Prostate gland (tissue), 2 donors: ENCODE measurements at regions not wholly inside any gene's neighbourhood (a gene's known extent, or its start where the extent isn't known, plus 50 kb on each side); places are given as distances from the start of the nearest gene placed in this dataset.

Experiments used
- DNase-seq: peaks from one replicate; pipeline ENCODE4 v3.0.0-alpha.2; 2019; ENCODE audit warnings: low spot score
- H3K27ac ChIP-seq, 2 donors: fragments of 200-600 bp; sonication (generic); 2 replicates each; pipeline ENCODE4 v1.5.1; 2017 to 2019
- H3K27me3 ChIP-seq: fragments of 200-600 bp; sonication (generic); replicated peaks from 2 replicates; pipeline ENCODE4 v1.5.1; 2019; ENCODE audit not compliant: insufficient read depth
- H3K36me3 ChIP-seq, 2 donors: fragments of 200-600 bp; sonication (generic); 1 replicate in 1 of 2; 2 replicates in 1 of 2; pipeline versions ENCODE4 v1.5.1 to v1.8.1; 2017 to 2019
- H3K4me1 ChIP-seq: fragments of 200-600 bp; sonication (generic); replicated peaks from 2 replicates; pipeline ENCODE4 v1.5.1; 2019
- H3K4me3 ChIP-seq, 2 donors: fragments of 200-600 bp; sonication (generic); 2 replicates each; pipeline ENCODE4 v1.5.1; 2017 to 2019
- H3K9me3 ChIP-seq: fragments of 200-600 bp; sonication (generic); 2 replicates; pipeline ENCODE4 v1.5.1; 2017
- POLR2A ChIP-seq: fragments of 450-650 bp; IDR thresholded peaks from one replicate; pipeline ENCODE4 v1.6.1; 2016; ENCODE audit warnings: antibody characterized with exemption, mild to moderate bottlenecking
- POLR2AphosphoS5 ChIP-seq: sonication (generic); formaldehyde crosslinking; IDR thresholded peaks from one replicate; pipeline ENCODE4 v1.6.1; 2017; ENCODE audit warnings: antibody characterized with exemption
- WGBS: methylation state at CpG from one replicate; pipeline ENCODE4 v1.1.5; 2018; 5-methylcytosine and 5-hydroxymethylcytosine counted together
- intact Hi-C: fragments of 100-400 bp; cut with DNase I; formaldehyde crosslinking; loops from one replicate; pipeline ENCODE4 v1.14.2; 2022
- TF ChIP-seq, protein P1 (sequence below), 4 experiments: fragments of 200-600 bp in 2 of 4; fragments of 450-650 bp in 2 of 4; sonication (generic) in 2 of 4; IDR thresholded peaks; 1 replicate in 3 of 4; 2 replicates in 1 of 4; pipeline ENCODE4 v1.5.1; 2016 to 2019; ENCODE audit warnings: antibody characterized with exemption in 4 of 4, mild to moderate bottlenecking in 2 of 4, moderate library complexity in 2 of 4

DNA sequence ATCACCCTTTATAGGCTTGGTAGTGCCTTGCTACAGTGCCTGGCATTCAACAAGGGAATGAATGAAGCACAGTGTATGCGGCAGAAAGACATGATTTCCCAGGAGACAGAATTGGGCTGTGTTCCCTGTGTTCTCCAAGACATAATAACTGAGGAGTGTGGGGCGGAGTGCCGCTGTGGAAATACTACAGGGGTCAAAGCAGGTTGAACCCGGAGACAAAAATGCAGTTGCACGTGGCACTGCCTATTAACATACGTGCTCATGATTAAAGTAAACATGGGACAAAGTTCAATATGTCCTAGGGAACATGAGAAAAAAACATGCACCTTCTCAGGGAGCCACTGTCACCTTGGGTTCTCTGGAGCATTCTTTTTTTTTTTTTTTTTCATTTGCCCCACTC, 820.8 kb downstream of the RPA4 start:
- 92% methylated on average over 5 of the region's 6 CpGs for WGBS
- TF ChIP-seq POLR2A (no peak), POLR2AphosphoS5 (no peak)
- TF ChIP-seq, protein P1, sequence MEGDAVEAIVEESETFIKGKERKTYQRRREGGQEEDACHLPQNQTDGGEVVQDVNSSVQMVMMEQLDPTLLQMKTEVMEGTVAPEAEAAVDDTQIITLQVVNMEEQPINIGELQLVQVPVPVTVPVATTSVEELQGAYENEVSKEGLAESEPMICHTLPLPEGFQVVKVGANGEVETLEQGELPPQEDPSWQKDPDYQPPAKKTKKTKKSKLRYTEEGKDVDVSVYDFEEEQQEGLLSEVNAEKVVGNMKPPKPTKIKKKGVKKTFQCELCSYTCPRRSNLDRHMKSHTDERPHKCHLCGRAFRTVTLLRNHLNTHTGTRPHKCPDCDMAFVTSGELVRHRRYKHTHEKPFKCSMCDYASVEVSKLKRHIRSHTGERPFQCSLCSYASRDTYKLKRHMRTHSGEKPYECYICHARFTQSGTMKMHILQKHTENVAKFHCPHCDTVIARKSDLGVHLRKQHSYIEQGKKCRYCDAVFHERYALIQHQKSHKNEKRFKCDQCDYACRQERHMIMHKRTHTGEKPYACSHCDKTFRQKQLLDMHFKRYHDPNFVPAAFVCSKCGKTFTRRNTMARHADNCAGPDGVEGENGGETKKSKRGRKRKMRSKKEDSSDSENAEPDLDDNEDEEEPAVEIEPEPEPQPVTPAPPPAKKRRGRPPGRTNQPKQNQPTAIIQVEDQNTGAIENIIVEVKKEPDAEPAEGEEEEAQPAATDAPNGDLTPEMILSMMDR (IDR thresholded peaks at IDR 0.05) = no peak
- H3K4me3 ChIP-seq = no peak overlapping the region
- no peaks in the 10 kb centered on the region for H3K9me3 ChIP-seq
- H3K27ac ChIP-seq = no peak overlapping the region
- no peaks in the 10 kb centered on the region for H3K36me3 ChIP-seq
- H3K4me1 ChIP-seq = no peaks in the 10 kb centered on the region
- no peak for DNase-seq
- H3K27me3 ChIP-seq = no peaks in the 10 kb centered on the region
- intact Hi-C loops = no loop called here

DNA sequence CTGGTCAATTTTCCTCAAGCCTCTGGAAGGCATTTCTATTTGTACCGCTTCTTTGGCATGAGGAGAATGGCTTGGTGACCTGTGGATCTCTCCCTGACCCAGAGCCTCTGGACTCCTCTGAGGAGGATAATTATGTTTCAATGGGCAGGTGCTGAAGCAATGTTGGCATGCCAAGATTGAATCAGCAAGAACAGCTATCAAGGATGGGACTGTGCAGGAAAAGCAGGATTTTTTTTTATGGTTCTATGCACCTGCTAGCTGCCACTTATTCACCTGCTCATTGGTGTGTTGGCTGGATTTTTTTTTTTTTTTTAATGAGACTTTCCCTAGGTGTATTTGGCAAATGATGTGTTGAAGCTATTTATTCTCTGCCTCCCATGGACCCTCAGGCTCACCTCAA, 821.2 kb downstream of the RPA4 start:
- Histone ChIP-seq H3K36me3 (no peaks in the 10 kb centered on the region), H3K4me1 (no peaks in the 10 kb centered on the region), H3K27ac (no peak overlapping the region), H3K27me3 (no peaks in the 10 kb centered on the region), H3K9me3 (no peaks in the 10 kb centered on the region), H3K4me3 (no peak overlapping the region)
- TF ChIP-seq POLR2A (no peak), POLR2AphosphoS5 (no peak)
- TF ChIP-seq, protein P1 (IDR thresholded peaks at IDR 0.05) = no peak
- DNase-seq = no peak
- intact Hi-C loops = no loop called here
- WGBS = 100% methylated on average over 1 of the region's 1 CpG

DNA sequence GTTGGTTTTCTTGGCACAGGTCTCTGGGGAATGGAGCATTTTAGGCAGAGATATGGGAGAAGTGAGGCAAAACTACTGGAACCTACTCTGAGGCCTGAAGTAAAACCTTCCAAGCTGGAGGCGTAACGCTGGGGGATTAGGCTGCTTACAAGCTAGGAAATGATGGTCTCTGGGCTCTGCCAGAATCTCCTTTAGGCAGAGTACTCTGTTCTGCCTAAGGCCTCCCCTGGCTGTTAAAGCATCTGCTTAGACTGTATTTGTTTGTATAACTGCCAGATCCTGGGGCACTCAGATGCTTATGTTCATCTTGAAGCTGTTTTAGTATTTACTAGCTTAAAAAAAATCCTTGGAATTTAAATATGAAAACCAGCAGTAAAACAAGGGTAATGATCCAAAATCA, 822.2 kb downstream of the RPA4 start:
- Histone ChIP-seq H3K27ac (no peak overlapping the region), H3K36me3 (no peaks in the 10 kb centered on the region), H3K4me1 (no peaks in the 10 kb centered on the region), H3K9me3 (no peaks in the 10 kb centered on the region), H3K4me3 (no peak overlapping the region), H3K27me3 (no peaks in the 10 kb centered on the region)
- TF ChIP-seq POLR2AphosphoS5 = no peak
- TF ChIP-seq, protein P1 (IDR thresholded peaks at IDR 0.05) = no peak
- no peak for TF ChIP-seq POLR2A
- no peak for DNase-seq
- 90% methylated on average over 2 of the region's 2 CpGs for WGBS
- intact Hi-C loops = no loop called here

DNA sequence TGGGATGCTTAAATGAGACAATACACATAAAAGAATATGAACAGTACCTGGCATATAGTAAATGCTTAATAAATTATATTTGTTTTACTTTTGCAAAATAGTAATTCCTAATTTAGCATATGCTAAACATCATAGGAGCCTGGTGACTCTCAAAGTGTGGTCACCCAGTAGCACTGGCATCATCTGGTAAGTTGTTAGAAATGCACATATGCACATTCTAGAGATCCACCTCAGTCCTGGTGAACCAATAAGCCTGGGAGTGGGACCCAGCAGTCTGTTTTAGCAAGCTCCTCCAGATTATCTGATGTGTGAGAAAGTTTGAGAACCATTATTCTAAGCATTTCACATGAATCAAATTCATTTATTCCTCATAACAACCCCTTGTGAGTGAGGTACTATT, 830.4 kb downstream of the RPA4 start:
- H3K27ac ChIP-seq = no peak overlapping the region
- H3K27me3 ChIP-seq = no peaks in the 10 kb centered on the region
- no peak overlapping the region for H3K4me3 ChIP-seq
- H3K9me3 ChIP-seq = no peaks in the 10 kb centered on the region
- H3K4me1 ChIP-seq = no peaks in the 10 kb centered on the region
- TF ChIP-seq, protein P1 (IDR thresholded peaks at IDR 0.05) = no peak
- TF ChIP-seq POLR2AphosphoS5 (no peak), POLR2A (no peak)
- DNase-seq = no peak
- H3K36me3 ChIP-seq = no peaks in the 10 kb centered on the region
- intact Hi-C loops = no loop called here

DNA sequence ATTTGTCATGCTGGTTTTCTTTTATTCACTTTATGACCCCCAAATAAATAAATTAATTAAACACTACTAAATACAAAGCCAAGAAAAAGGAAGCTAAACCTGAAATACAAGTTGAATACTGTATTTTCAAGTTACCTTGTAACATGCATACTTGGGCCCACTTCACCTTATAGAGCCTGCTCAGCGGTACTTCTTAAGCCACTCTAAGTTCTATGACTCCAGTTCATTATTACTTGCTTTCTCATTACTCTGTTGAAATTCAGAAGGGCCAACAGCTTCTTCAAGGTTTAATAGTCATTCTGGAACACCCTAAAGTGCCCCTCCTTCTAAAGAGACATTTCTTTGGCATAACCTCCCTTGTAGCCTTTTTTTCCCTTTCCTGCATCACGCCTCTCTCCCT, 844.5 kb downstream of the RPA4 start:
- WGBS = 91% methylated on average over 2 of the region's 2 CpGs
- H3K36me3 ChIP-seq = no peaks in the 10 kb centered on the region
- no peaks in the 10 kb centered on the region for H3K27me3 ChIP-seq
- no peaks in the 10 kb centered on the region for H3K9me3 ChIP-seq
- no peak for DNase-seq
- intact Hi-C loops = no loop called here
- H3K4me1 ChIP-seq = no peaks in the 10 kb centered on the region
- no peak overlapping the region for H3K27ac ChIP-seq
- H3K4me3 ChIP-seq = no peak overlapping the region
- TF ChIP-seq, protein P1 (IDR thresholded peaks at IDR 0.05) = no peak
- no peak for TF ChIP-seq POLR2AphosphoS5
- no peak for TF ChIP-seq POLR2A
